Lower leg skin (tissue), 4 donors: ENCODE measurements at regions not wholly inside any gene's neighbourhood (a gene's known extent, or its start where the extent isn't known, plus 50 kb on each side); places are given as distances from the start of the nearest gene placed in this dataset.
A peak's percentile ranks its signal among the peaks of the same experiment; 100 is the strongest.

Source experiments
- DNase-seq, 2 donors: peaks; one replicate each; pipeline ENCODE4 v3.0.0-alpha.2; 2019; ENCODE audit warnings: low spot score in 2 of 2
- H3K4me3 ChIP-seq: fragments of 200-600 bp; sonication (generic); 2 replicates; pipeline ENCODE4 v1.5.1; 2017; ENCODE audit warnings: mild to moderate bottlenecking, low read depth; ENCODE audit not compliant: poor library complexity, severe bottlenecking
- CTCF ChIP-seq, 3 donors: fragments of 450-650 bp; IDR thresholded peaks; one replicate each; pipeline ENCODE4 v1.5.1; 2016; ENCODE audit warnings: antibody characterized with exemption in 3 of 3, mild to moderate bottlenecking in 3 of 3, moderate library complexity in 2 of 3
- POLR2A ChIP-seq, 2 donors: fragments of 450-650 bp; IDR thresholded peaks; one replicate each; pipeline ENCODE4 v1.6.1; 2016 to 2017; ENCODE audit warnings: antibody characterized with exemption in 2 of 2, mild to moderate bottlenecking in 1 of 2, moderate library complexity in 1 of 2
- WGBS, 2 donors: methylation state at CpG; one replicate each; pipeline ENCODE4 v1.1.5; 2018; 5-methylcytosine and 5-hydroxymethylcytosine counted together
- intact Hi-C: fragments of 100-400 bp; cut with DNase I; formaldehyde crosslinking; loops from one replicate; pipeline ENCODE4 v1.15.0; 2023; ENCODE audit warnings: low total_unique reads

- 38 to 49% methylated on average over 12 of the region's 12 CpGs for WGBS, 2 donors
- no peak for TF ChIP-seq POLR2A (IDR thresholded peaks at IDR 0.05)
- TF ChIP-seq CTCF (IDR thresholded peaks at IDR 0.05) = no peak
- intact Hi-C loops = no loop called here
- no peak overlapping the region for H3K4me3 ChIP-seq
- no peak for DNase-seq
These were observed 86.2 kb upstream of the THBS2 start for GRCh38 chr6:169339731-169340309.

- intact Hi-C loops = no loop called here
- no peak for TF ChIP-seq CTCF (IDR thresholded peaks at IDR 0.05)
- no peak for TF ChIP-seq POLR2A (IDR thresholded peaks at IDR 0.05)
- WGBS, 2 donors = 74 to 76% methylated on average over 9 of the region's 9 CpGs
These were observed 85.4 kb upstream of the THBS2 start for GRCh38 chr6:169339025-169339424.

GRCh38 chr6:169337886-169338445, 84.3 kb upstream of the THBS2 start:
- intact Hi-C loops = no loop called here
- DNase-seq = peak in 1 of 2 donors; percentile 86
- WGBS, 2 donors = 61 to 66% methylated on average over 11 of the region's 11 CpGs
- no peak overlapping the region for H3K4me3 ChIP-seq
- no peak for TF ChIP-seq POLR2A (IDR thresholded peaks at IDR 0.05)
- TF ChIP-seq CTCF (IDR thresholded peaks at IDR 0.05) = no peak

More at GRCh38 chr6:169339025-169339424, 85.4 kb upstream of the THBS2 start:
- no peak overlapping the region for H3K4me3 ChIP-seq
- DNase-seq = peak in 1 of 2 donors; percentile 54

- TF ChIP-seq POLR2A (IDR thresholded peaks at IDR 0.05) (no peak), CTCF (IDR thresholded peaks at IDR 0.05) (no peak)
- WGBS, 2 donors = 65 to 66% methylated on average over 4 of the region's 4 CpGs
- intact Hi-C loops = no loop called here
- no peak overlapping the region for H3K4me3 ChIP-seq
- DNase-seq = no peak
These were observed 81.7 kb upstream of the THBS2 start for GRCh38 chr6:169335301-169335700.

GRCh38 chr6:169332250-169332649, 78.6 kb upstream of the THBS2 start:
- no peak overlapping the region for H3K4me3 ChIP-seq
- DNase-seq = no peak
- intact Hi-C loops = no loop called here
- TF ChIP-seq POLR2A (IDR thresholded peaks at IDR 0.05) = no peak
- TF ChIP-seq CTCF (IDR thresholded peaks at IDR 0.05) = no peak
- 80 to 85% methylated on average over 10 of the region's 10 CpGs for WGBS, 2 donors
